Urinary bladder (tissue), 3 donors: ENCODE measurements at regions not wholly inside any gene's neighbourhood (a gene's known extent, or its start where the extent isn't known, plus 50 kb on each side); places are given as distances from the start of the nearest gene placed in this dataset.

Experiments used
- DNase-seq: peaks from one replicate; pipeline ENCODE4 v3.0.0-alpha.2; 2015; ENCODE audit errors: extremely low spot score
- H3K27ac ChIP-seq: one replicate; pipeline ENCODE4 v1.5.1; 2013; ENCODE audit warnings: low read depth, mild to moderate bottlenecking, moderate library complexity
- H3K36me3 ChIP-seq: one replicate; pipeline ENCODE4 v1.6.1; 2013; ENCODE audit warnings: mild to moderate bottlenecking, moderate library complexity; ENCODE audit not compliant: insufficient read depth
- H3K4me1 ChIP-seq: one replicate; pipeline ENCODE4 v1.6.1; 2013; ENCODE audit warnings: mild to moderate bottlenecking, moderate library complexity; ENCODE audit not compliant: insufficient read depth
- H3K4me3 ChIP-seq: one replicate; pipeline ENCODE4 v1.5.1; 2013; ENCODE audit warnings: low read depth, low read length
- WGBS: extraction: QIAGEN DNeasy Blood & Tissue Kit; methylation state at CpG from one replicate; pipeline ENCODE4 v1.1.7; 2013; 5-methylcytosine and 5-hydroxymethylcytosine counted together
- donor health status: healthy with polysubstance abuse.
- donor health status: healthy.

GRCh38 chr5:38655691-38656090 lies 99.2 kb upstream of the LIFR start:
- no peaks in the 10 kb centered on the region for H3K4me1 ChIP-seq
- 98% methylated on average over 6 of the region's 6 CpGs for WGBS
- H3K4me3 ChIP-seq = no peak overlapping the region
- no peak overlapping the region for H3K27ac ChIP-seq
- no peak for DNase-seq
- H3K36me3 ChIP-seq = no peaks in the 10 kb centered on the region

GRCh38 chr5:38656568-38656967 lies 100.1 kb upstream of the LIFR start:
- WGBS = 53% methylated on average over 2 of the region's 2 CpGs
- Histone ChIP-seq H3K36me3 (no peaks in the 10 kb centered on the region), H3K4me3 (no peak overlapping the region)

GRCh38 chr5:38657020-38657419 lies 100.6 kb upstream of the LIFR start:
- DNase-seq = no peak
- H3K27ac ChIP-seq = no peak overlapping the region
- WGBS = 91% methylated on average over 2 of the region's 2 CpGs
- no peaks in the 10 kb centered on the region for H3K36me3 ChIP-seq
- H3K4me3 ChIP-seq = no peak overlapping the region
- no peaks in the 10 kb centered on the region for H3K4me1 ChIP-seq

More at GRCh38 chr5:38656568-38656967, 100.1 kb upstream of the LIFR start:
- DNase-seq = no peak
- no peak overlapping the region for H3K27ac ChIP-seq
- H3K4me1 ChIP-seq = no peaks in the 10 kb centered on the region

- WGBS = 68% methylated on average over 12 of the region's 12 CpGs
- Histone ChIP-seq H3K36me3 (no peaks in the 10 kb centered on the region), H3K27ac (no peak overlapping the region), H3K4me3 (no peak overlapping the region), H3K4me1 (no peaks in the 10 kb centered on the region)
- no peak for DNase-seq
Observed at GRCh38 chr5:38660194-38660668, 103.8 kb upstream of the LIFR start.

- DNase-seq = no peak
- 64% methylated on average over 4 of the region's 4 CpGs for WGBS
- H3K4me3 ChIP-seq = no peak overlapping the region
- no peak overlapping the region for H3K27ac ChIP-seq
- no peaks in the 10 kb centered on the region for H3K4me1 ChIP-seq
- no peaks in the 10 kb centered on the region for H3K36me3 ChIP-seq
Observed at GRCh38 chr5:38662090-38662489, 105.6 kb upstream of the LIFR start.

GRCh38 chr5:38663249-38663648 lies 106.8 kb upstream of the LIFR start:
- 84% methylated on average over 1 of the region's 1 CpG for WGBS
- H3K4me3 ChIP-seq = no peak overlapping the region
- no peaks in the 10 kb centered on the region for H3K4me1 ChIP-seq
- DNase-seq = no peak
- no peaks in the 10 kb centered on the region for H3K36me3 ChIP-seq
- no peak overlapping the region for H3K27ac ChIP-seq

GRCh38 chr5:38666668-38667498 lies 110.4 kb upstream of the LIFR start:
- WGBS = 82% methylated on average over 5 of the region's 5 CpGs
- no peaks in the 10 kb centered on the region for H3K36me3 ChIP-seq
- H3K27ac ChIP-seq = no peak overlapping the region
- DNase-seq = no peak
- H3K4me3 ChIP-seq = no peak overlapping the region
- H3K4me1 ChIP-seq = no peaks in the 10 kb centered on the region

- Histone ChIP-seq H3K27ac (no peak overlapping the region), H3K4me3 (no peak overlapping the region), H3K36me3 (no peaks in the 10 kb centered on the region), H3K4me1 (no peaks in the 10 kb centered on the region)
- no peak for DNase-seq
- 96% methylated on average over 1 of the region's 1 CpG for WGBS
Observed at GRCh38 chr5:38667499-38667776, 111.0 kb upstream of the LIFR start.

- no peak for DNase-seq
- Histone ChIP-seq H3K4me3 (no peak overlapping the region), H3K36me3 (no peaks in the 10 kb centered on the region), H3K27ac (no peak overlapping the region), H3K4me1 (no peaks in the 10 kb centered on the region)
- 77% methylated on average over 2 of the region's 2 CpGs for WGBS
Observed at GRCh38 chr5:38669361-38669880, 113.0 kb upstream of the LIFR start.

GRCh38 chr5:38670066-38670465 lies 113.6 kb upstream of the LIFR start:
- Histone ChIP-seq H3K4me1 (no peaks in the 10 kb centered on the region), H3K27ac (no peak overlapping the region), H3K4me3 (no peak overlapping the region), H3K36me3 (no peaks in the 10 kb centered on the region)
- no peak for DNase-seq
- 49% methylated on average over 2 of the region's 2 CpGs for WGBS

GRCh38 chr5:38670878-38671277 lies 114.4 kb upstream of the LIFR start:
- Histone ChIP-seq H3K4me3 (no peak overlapping the region), H3K4me1 (no peaks in the 10 kb centered on the region), H3K27ac (no peak overlapping the region), H3K36me3 (no peaks in the 10 kb centered on the region)
- DNase-seq = no peak
- 75% methylated on average over 1 of the region's 1 CpG for WGBS

- Histone ChIP-seq H3K27ac (no peak overlapping the region), H3K4me1 (no peaks in the 10 kb centered on the region), H3K4me3 (no peak overlapping the region), H3K36me3 (no peaks in the 10 kb centered on the region)
- WGBS = 44% methylated on average over 5 of the region's 5 CpGs
- DNase-seq = no peak
Observed at GRCh38 chr5:38672059-38672788, 115.8 kb upstream of the LIFR start.

- Histone ChIP-seq H3K27ac (no peak overlapping the region), H3K4me3 (no peak overlapping the region), H3K36me3 (no peaks in the 10 kb centered on the region), H3K4me1 (no peaks in the 10 kb centered on the region)
- DNase-seq = no peak
- WGBS = over 99% methylated on average over 6 of the region's 6 CpGs
Observed at GRCh38 chr5:38673671-38674071, 117.2 kb upstream of the LIFR start.

GRCh38 chr5:38675443-38675842 lies 119.0 kb upstream of the LIFR start:
- Histone ChIP-seq H3K36me3 (no peaks in the 10 kb centered on the region), H3K4me3 (no peak overlapping the region), H3K27ac (no peak overlapping the region), H3K4me1 (no peaks in the 10 kb centered on the region)
- WGBS = 96% methylated on average over 2 of the region's 2 CpGs
- DNase-seq = no peak
